SK-N-SH (cell line): ENCODE measurements at regions not wholly inside any gene's neighbourhood (a gene's known extent, or its start where the extent isn't known, plus 50 kb on each side); places are given as distances from the start of the nearest gene placed in this dataset.

Experiments used
- CHD2 ChIP-seq: fragments of 150-350 bp; IDR thresholded peaks from 2 replicates; pipeline ENCODE4 v1.6.1; 2018; ENCODE audit warnings: low read length; ENCODE audit not compliant: partially characterized antibody
- CTCF ChIP-seq: fragments of 200-600 bp; sonication (generic); IDR thresholded peaks from 2 replicates; pipeline ENCODE4 v1.6.1; 2017; ENCODE audit warnings: antibody characterized with exemption, mild to moderate bottlenecking, moderate library complexity
- EP300 ChIP-seq, 2 experiments: IDR thresholded peaks; 2 replicates each; pipeline versions ENCODE4 v1.4.0 to v1.6.1; 2012; ENCODE audit warnings: borderline replicate concordance in 1 of 2, low read depth in 1 of 2, low read length in 1 of 2
- GABPA ChIP-seq: IDR thresholded peaks from 2 replicates; pipeline ENCODE4 v1.4.0; 2012; ENCODE audit warnings: low read depth, mild to moderate bottlenecking
- GATA2 ChIP-seq: sonication (generic); formaldehyde crosslinking; IDR thresholded peaks from 2 replicates; pipeline ENCODE4 v1.5.0; 2020; ENCODE audit warnings: mild to moderate bottlenecking, missing genetic modification reagents
- MAX ChIP-seq: IDR thresholded peaks from 2 replicates; pipeline ENCODE4 v1.4.0; 2012; ENCODE audit warnings: low read depth
- POLR2AphosphoS5 ChIP-seq: IDR thresholded peaks from 2 replicates; pipeline ENCODE4 v1.6.1; 2012; ENCODE audit warnings: low read depth, low read length
- REST ChIP-seq: IDR thresholded peaks from 2 replicates; pipeline ENCODE4 v1.6.1; 2012; ENCODE audit warnings: mild to moderate bottlenecking, low read depth, low read length, moderate library complexity
- SMC3 ChIP-seq: IDR thresholded peaks from 2 replicates; pipeline ENCODE4 v1.6.1; 2012; ENCODE audit warnings: low read depth, low read length, improper control_type of control experiment
- TEAD4 ChIP-seq: IDR thresholded peaks from 2 replicates; pipeline ENCODE4 v1.4.0; 2012; ENCODE audit warnings: mild to moderate bottlenecking, borderline replicate concordance; ENCODE audit not compliant: insufficient read depth
- TF ChIP-seq, protein P1 (sequence below): IDR thresholded peaks from 2 replicates; pipeline ENCODE4; 2012

DNA sequence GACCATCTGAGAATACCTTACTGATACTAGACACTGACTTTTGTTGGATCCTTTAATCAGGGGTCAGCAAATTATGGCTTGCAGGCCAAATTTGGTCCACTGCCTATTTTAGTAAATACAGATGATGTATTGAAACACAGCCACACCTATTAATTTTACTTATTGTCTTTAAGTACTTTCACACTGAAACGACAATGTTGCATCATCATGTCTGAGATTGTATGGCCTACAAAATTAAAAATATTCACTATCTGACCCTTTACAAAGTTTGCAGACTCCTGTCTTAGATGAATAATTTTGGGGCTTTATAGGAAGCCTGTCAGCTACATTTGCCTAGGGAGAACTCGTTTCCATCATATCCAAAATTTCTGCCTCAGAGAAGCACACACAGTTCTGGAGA lies 503.2 kb upstream of the TGFBR2 start:
- TF ChIP-seq CTCF (no peak), POLR2AphosphoS5 (no peak), CHD2 (no peak), EP300 (IDR thresholded peaks at IDR 0.05; ENCODE audit: borderline replicate concordance in 1 of 2, low read depth in 1 of 2, low read length in 1 of 2) (no peak), GABPA (no peak), SMC3 (no peak), MAX (no peak), GATA2 (CRISPR knock-in tag) (no peak), TEAD4 (no peak), REST (no peak)
- TF ChIP-seq, protein P1, sequence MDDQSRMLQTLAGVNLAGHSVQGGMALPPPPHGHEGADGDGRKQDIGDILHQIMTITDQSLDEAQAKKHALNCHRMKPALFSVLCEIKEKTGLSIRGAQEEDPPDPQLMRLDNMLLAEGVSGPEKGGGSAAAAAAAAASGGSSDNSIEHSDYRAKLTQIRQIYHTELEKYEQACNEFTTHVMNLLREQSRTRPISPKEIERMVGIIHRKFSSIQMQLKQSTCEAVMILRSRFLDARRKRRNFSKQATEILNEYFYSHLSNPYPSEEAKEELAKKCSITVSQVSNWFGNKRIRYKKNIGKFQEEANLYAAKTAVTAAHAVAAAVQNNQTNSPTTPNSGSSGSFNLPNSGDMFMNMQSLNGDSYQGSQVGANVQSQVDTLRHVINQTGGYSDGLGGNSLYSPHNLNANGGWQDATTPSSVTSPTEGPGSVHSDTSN = no peak
